Fibroblast of skin of left quadriceps (primary cell): ENCODE measurements at regions not wholly inside any gene's neighbourhood (a gene's known extent, or its start where the extent isn't known, plus 50 kb on each side); places are given as distances from the start of the nearest gene placed in this dataset.
"Not testable (repeated sequence)": the region's sequence is repeated elsewhere in the genome, so short reads cannot be mapped to it uniquely, and the experiment has no call there.

Experiments
- DNase-seq, 2 experiments: peaks; one replicate each; pipeline ENCODE4 v3.0.0-alpha.2; 2013; ENCODE audit warnings: low read depth in 2 of 2

- DNase-seq: not testable (repeated sequence)
These were observed 182.4 kb upstream of the ZNF469 start for GRCh38 chr16:88200154-88200895.

- DNase-seq: no peak
These were observed 181.9 kb upstream of the ZNF469 start for GRCh38 chr16:88200896-88201185.

GRCh38 chr16:88201611-88202010, 181.1 kb upstream of the ZNF469 start:
- not testable (repeated sequence) for DNase-seq

GRCh38 chr16:88202207-88202745, 180.5 kb upstream of the ZNF469 start:
- DNase-seq: no peak

GRCh38 chr16:88202856-88203681, 179.7 kb upstream of the ZNF469 start:
- not testable (repeated sequence) for DNase-seq

GRCh38 chr16:88204131-88205110, 178.3 kb upstream of the ZNF469 start:
- not testable (repeated sequence) for DNase-seq

GRCh38 chr16:88205482-88205881, 177.3 kb upstream of the ZNF469 start:
- not testable (repeated sequence) for DNase-seq

GRCh38 chr16:88206006-88206405, 176.8 kb upstream of the ZNF469 start:
- not testable (repeated sequence) for DNase-seq

- not testable (repeated sequence) for DNase-seq
These were observed 176.2 kb upstream of the ZNF469 start for GRCh38 chr16:88206516-88206915.

- DNase-seq: no peak
These were observed 174.6 kb upstream of the ZNF469 start for GRCh38 chr16:88208112-88208511.

GRCh38 chr16:88208776-88209175, 174.0 kb upstream of the ZNF469 start:
- DNase-seq: not testable (repeated sequence)

- DNase-seq: not testable (repeated sequence)
These were observed 173.2 kb upstream of the ZNF469 start for GRCh38 chr16:88209579-88209978.

- not testable (repeated sequence) for DNase-seq
These were observed 168.8 kb upstream of the ZNF469 start for GRCh38 chr16:88213937-88214336.

- not testable (repeated sequence) for DNase-seq
These were observed 161.6 kb upstream of the ZNF469 start for GRCh38 chr16:88221001-88221761.

GRCh38 chr16:88223696-88224095, 159.1 kb upstream of the ZNF469 start:
- DNase-seq: not testable (repeated sequence)

GRCh38 chr16:88224131-88224898, 158.4 kb upstream of the ZNF469 start:
- not testable (repeated sequence) for DNase-seq

GRCh38 chr16:88225640-88226230, 157.0 kb upstream of the ZNF469 start:
- DNase-seq: not testable (repeated sequence)

- DNase-seq: not testable (repeated sequence)
These were observed 156.5 kb upstream of the ZNF469 start for GRCh38 chr16:88226302-88226701.

- DNase-seq: not testable (repeated sequence)
These were observed 155.6 kb upstream of the ZNF469 start for GRCh38 chr16:88227026-88227721.
